Spleen (tissue), 7 donors: ENCODE measurements at regions not wholly inside any gene's neighbourhood (a gene's known extent, or its start where the extent isn't known, plus 50 kb on each side); places are given as distances from the start of the nearest gene placed in this dataset.

Source experiments
- POLR2A ChIP-seq, 3 donors: fragments of 450-650 bp; IDR thresholded peaks; one replicate each; pipeline ENCODE4 v1.5.1; 2017; ENCODE audit warnings: antibody characterized with exemption in 3 of 3, mild to moderate bottlenecking in 1 of 3
- POLR2AphosphoS5 ChIP-seq, 3 donors: sonication (generic); formaldehyde crosslinking; IDR thresholded peaks; one replicate each; pipeline ENCODE4 v1.5.1; 2017; ENCODE audit warnings: antibody characterized with exemption in 3 of 3
- TF ChIP-seq, protein P1 (sequence below), 11 experiments: fragments of 200-600 bp in 7 of 11; fragments of 450-650 bp in 4 of 11; sonication (generic) in 4 of 11; IDR thresholded peaks in 8 of 11; conservative IDR thresholded peaks in 3 of 11; 1 replicate in 7 of 11; 2 replicates in 4 of 11; pipeline versions ENCODE4 v1.4.0 to v1.8.0; 2016 to 2021; ENCODE audit warnings: antibody characterized with exemption in 11 of 11, inconsistent platforms in 4 of 11, mild to moderate bottlenecking in 1 of 11
- donor health status: DM: no; HTN: no; CAD: no; lungs with moderate emphysema.
- donor health status: DM: no; HTN: no; CAD: no.
- donor health status: DM: no; HTN: no; CAD: no.

GRCh38 chr6:78482801-78483552, 384.4 kb upstream of the IRAK1BP1 start:
- no peak for TF ChIP-seq POLR2A (IDR thresholded peaks at IDR 0.05)
- TF ChIP-seq, protein P1, sequence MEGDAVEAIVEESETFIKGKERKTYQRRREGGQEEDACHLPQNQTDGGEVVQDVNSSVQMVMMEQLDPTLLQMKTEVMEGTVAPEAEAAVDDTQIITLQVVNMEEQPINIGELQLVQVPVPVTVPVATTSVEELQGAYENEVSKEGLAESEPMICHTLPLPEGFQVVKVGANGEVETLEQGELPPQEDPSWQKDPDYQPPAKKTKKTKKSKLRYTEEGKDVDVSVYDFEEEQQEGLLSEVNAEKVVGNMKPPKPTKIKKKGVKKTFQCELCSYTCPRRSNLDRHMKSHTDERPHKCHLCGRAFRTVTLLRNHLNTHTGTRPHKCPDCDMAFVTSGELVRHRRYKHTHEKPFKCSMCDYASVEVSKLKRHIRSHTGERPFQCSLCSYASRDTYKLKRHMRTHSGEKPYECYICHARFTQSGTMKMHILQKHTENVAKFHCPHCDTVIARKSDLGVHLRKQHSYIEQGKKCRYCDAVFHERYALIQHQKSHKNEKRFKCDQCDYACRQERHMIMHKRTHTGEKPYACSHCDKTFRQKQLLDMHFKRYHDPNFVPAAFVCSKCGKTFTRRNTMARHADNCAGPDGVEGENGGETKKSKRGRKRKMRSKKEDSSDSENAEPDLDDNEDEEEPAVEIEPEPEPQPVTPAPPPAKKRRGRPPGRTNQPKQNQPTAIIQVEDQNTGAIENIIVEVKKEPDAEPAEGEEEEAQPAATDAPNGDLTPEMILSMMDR (IDR thresholded peaks at IDR 0.05 in 8 of 11, conservative IDR thresholded peaks at IDR 0.05 in 3 of 11) = no peak
- no peak for TF ChIP-seq POLR2AphosphoS5 (IDR thresholded peaks at IDR 0.05)
